Breast epithelium (tissue), 4 donors: ENCODE measurements at regions not wholly inside any gene's neighbourhood (a gene's known extent, or its start where the extent isn't known, plus 50 kb on each side); places are given as distances from the start of the nearest gene placed in this dataset.

Experiments
- DNase-seq, 2 donors: peaks; one replicate each; pipeline ENCODE4 v3.0.0-alpha.2; 2019; ENCODE audit warnings: low spot score in 2 of 2
- H3K27ac ChIP-seq, 2 donors: fragments of 200-600 bp; sonication (generic) in 1 of 2; one replicate each; pipeline ENCODE4 v1.5.1; 2016 to 2019; ENCODE audit warnings: mild to moderate bottlenecking in 1 of 2
- H3K27me3 ChIP-seq, 2 donors: fragments of 200-600 bp; sonication (generic) in 1 of 2; one replicate each; pipeline versions ENCODE4 v1.5.1 to v1.6.0; 2017 to 2019; ENCODE audit warnings: control low read depth in 1 of 2, mild to moderate bottlenecking in 1 of 2
- H3K36me3 ChIP-seq: fragments of 200-600 bp; one replicate; pipeline ENCODE4 v1.5.1; 2019
- H3K4me1 ChIP-seq, 2 donors: fragments of 200-600 bp; sonication (generic); one replicate each; pipeline ENCODE4 v1.5.1; 2016 to 2019; ENCODE audit warnings: control low read depth in 1 of 2
- H3K4me3 ChIP-seq, 3 donors: fragments of 200-600 bp; sonication (generic); 1 replicate in 2 of 3; 2 replicates in 1 of 3; pipeline ENCODE4 v1.5.1; 2016 to 2019; ENCODE audit warnings: mild to moderate bottlenecking in 3 of 3, moderate library complexity in 2 of 3
- H3K9me3 ChIP-seq, 2 donors: fragments of 200-600 bp; sonication (generic) in 1 of 2; one replicate each; pipeline ENCODE4 v1.5.1; 2016 to 2019; ENCODE audit warnings: control low read depth in 1 of 2
- POLR2A ChIP-seq: fragments of 450-650 bp; IDR thresholded peaks from one replicate; pipeline ENCODE4 v1.6.1; 2016; ENCODE audit warnings: antibody characterized with exemption, mild to moderate bottlenecking, moderate library complexity
- POLR2AphosphoS5 ChIP-seq, 3 donors: sonication (generic); formaldehyde crosslinking; IDR thresholded peaks; one replicate each; pipeline ENCODE4 v1.6.1; 2017; ENCODE audit warnings: antibody characterized with exemption in 3 of 3
- intact Hi-C: fragments of 100-400 bp; cut with DNase I; formaldehyde crosslinking; loops from one replicate; pipeline ENCODE4 v1.15.1; 2023; ENCODE audit warnings: low total_unique reads
- TF ChIP-seq, protein P1 (sequence below), 3 donors: fragments of 450-650 bp; IDR thresholded peaks; one replicate each; pipeline ENCODE4 v1.5.1; 2016 to 2017; ENCODE audit warnings: antibody characterized with exemption in 3 of 3, mild to moderate bottlenecking in 3 of 3, moderate library complexity in 3 of 3

DNA sequence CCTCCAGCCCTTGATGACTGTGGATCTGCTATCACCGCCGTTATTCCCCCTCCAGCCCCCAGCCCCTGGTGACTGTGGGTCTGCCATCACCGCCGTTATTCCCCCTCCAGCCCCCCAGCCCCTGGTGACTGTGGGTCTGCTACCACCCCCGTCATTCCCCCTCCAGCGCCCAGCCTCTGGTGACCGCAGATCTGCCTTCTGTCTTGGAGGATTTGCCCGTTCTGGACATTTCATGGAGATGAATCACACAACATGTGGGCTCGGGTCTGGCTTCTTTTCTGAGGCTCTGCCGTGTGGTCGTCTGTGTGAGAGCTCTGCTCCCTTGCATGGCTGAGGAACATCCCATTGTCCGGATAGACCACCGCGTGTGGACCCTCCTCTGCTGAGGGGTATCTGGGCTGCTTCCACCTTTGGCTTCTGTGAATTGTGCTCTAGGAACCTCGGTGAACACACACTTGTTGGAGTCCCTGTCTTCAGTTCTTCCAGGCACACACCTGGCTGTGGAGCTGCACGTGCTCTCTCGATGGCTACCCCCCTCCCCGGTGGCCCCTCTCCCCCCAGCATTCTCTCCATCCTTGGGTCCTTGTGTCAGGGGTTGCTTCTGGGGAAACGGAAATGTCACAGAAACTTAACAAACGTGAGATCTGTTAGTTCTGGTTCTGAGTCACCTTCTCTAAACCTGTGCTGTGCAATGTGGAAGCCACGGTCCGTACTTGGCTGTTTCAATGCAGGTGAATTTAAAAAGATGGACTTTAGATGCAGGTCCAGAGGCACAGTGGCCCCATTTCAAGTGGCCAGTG, 105.3 kb upstream of the COL5A1 start:
- peaks cover 0 to 28% of the 10 kb centered on the region in 2 donors for H3K27me3 ChIP-seq
- intact Hi-C loops, result no loop called here
- no peak for DNase-seq
- TF ChIP-seq POLR2AphosphoS5 (IDR thresholded peaks at IDR 0.05) (no peak), POLR2A (no peak)
- TF ChIP-seq, protein P1, sequence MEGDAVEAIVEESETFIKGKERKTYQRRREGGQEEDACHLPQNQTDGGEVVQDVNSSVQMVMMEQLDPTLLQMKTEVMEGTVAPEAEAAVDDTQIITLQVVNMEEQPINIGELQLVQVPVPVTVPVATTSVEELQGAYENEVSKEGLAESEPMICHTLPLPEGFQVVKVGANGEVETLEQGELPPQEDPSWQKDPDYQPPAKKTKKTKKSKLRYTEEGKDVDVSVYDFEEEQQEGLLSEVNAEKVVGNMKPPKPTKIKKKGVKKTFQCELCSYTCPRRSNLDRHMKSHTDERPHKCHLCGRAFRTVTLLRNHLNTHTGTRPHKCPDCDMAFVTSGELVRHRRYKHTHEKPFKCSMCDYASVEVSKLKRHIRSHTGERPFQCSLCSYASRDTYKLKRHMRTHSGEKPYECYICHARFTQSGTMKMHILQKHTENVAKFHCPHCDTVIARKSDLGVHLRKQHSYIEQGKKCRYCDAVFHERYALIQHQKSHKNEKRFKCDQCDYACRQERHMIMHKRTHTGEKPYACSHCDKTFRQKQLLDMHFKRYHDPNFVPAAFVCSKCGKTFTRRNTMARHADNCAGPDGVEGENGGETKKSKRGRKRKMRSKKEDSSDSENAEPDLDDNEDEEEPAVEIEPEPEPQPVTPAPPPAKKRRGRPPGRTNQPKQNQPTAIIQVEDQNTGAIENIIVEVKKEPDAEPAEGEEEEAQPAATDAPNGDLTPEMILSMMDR (IDR thresholded peaks at IDR 0.05), result no peak
- H3K36me3 ChIP-seq, result no peaks in the 10 kb centered on the region
- no peak overlapping the region for H3K27ac ChIP-seq
- no peaks in the 10 kb centered on the region for H3K4me1 ChIP-seq
- H3K9me3 ChIP-seq, result peaks cover 0 to 10% of the 10 kb centered on the region in 2 donors
- H3K4me3 ChIP-seq, result no peak overlapping the region

DNA sequence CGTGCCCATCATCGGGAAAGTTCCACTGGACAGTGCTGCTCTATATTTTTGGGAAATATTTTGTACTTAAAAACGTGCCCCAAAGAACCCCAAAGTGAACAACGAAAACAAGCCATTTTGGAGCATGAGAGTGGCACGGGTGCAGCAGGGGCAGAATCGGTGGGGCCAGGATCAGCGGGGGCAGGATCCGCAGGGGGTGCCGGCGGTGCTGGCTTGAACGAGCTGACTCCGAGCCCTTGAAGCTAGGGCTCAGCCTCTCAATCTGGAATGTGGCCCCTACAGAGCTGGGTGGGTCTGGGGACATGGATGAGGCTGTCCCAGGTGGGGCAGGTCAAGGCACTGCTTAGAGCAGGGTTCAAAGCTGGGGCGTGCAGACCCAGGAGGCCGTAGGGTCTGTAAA, 104.7 kb upstream of the COL5A1 start:
- Histone ChIP-seq H3K4me1 (no peaks in the 10 kb centered on the region), H3K9me3 (peaks cover 0 to 4% of the 10 kb centered on the region in 2 donors), H3K27ac (no peak overlapping the region), H3K36me3 (no peaks in the 10 kb centered on the region), H3K4me3 (no peak overlapping the region), H3K27me3 (peaks cover 0 to 28% of the 10 kb centered on the region in 2 donors)
- TF ChIP-seq POLR2A, result no peak
- TF ChIP-seq, protein P1 (IDR thresholded peaks at IDR 0.05), result no peak
- intact Hi-C loops, result no loop called here
- DNase-seq, result no peak

DNA sequence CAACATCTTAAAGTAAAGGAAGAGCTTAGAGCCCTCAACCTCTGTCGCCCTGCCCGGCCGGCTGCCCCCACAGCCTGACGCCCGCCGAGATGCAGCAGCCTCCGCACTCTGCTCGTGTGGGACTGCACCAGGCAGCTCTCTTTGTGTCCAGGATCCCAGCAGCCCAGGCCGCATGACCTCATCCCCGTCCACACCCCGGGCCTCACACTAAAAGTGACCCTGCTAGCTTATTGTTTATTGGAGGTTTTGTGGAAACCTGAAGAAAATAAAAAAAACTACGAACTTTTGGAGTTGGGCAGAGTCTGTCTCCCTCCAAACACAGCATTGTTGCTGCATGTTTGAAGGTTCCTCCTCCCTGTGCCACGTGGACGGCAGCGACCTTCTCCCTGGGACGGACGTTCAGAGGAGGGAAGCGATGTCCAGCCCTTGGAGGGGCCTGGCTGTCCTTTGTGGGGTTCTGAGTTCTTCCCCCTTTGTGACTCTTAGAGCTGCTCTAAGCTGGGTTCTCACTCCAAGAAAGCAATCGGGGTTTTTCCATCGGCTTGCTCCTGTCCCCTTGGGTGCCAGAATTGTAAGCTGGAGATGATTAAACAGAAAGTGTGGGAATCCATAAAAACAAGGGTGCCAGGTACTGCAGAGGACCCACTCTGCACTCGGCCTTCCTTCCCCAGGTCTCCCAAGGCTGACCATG, 103.5 kb upstream of the COL5A1 start:
- Histone ChIP-seq H3K36me3 (no peaks in the 10 kb centered on the region), H3K27ac (peak overlapping the region; percentile 20 to 48), H3K9me3 (no peaks in the 10 kb centered on the region), H3K4me3 (no peak overlapping the region), H3K4me1 (no peaks in the 10 kb centered on the region), H3K27me3 (peaks cover 0 to 28% of the 10 kb centered on the region in 2 donors)
- TF ChIP-seq POLR2AphosphoS5 (IDR thresholded peaks at IDR 0.05) (no peak), POLR2A (no peak)
- TF ChIP-seq, protein P1 (IDR thresholded peaks at IDR 0.05), result no peak
- intact Hi-C loops, result no loop called here
- no peak for DNase-seq

DNA sequence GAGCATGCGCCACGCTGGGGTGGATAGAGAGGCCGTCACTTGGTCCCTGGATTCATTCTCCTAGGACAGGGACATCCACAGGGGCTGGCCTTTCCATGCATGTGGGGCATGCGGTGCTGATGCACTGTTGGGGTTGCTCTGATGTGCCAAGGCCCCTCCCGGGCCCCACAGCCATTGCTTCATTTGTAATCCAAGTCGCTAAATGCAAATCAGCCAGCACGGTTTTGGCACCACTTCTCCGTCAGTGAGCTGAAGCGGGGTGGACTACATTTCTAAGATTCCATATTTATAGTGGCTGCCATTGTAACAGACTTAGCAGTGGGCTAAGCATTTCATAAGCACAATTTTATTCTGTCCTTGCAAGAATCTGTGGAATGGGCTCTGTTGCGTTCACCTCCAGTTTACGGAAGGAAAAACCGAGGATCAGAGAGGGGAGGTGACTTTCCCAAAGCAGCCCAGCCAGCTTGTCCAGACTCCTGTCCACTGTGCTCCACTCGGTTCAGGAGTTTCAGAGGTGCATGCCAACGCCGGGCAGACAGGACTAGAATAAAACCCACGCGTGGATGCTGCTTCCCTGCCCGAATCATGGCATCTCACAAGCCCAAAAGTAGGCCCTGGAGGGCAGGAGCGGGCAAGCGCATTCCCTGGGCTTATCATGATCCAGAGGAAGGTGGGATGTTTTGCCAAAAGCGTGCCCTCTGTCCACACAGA, 102.6 kb upstream of the COL5A1 start:
- H3K4me1 ChIP-seq, result no peaks in the 10 kb centered on the region
- H3K36me3 ChIP-seq, result no peaks in the 10 kb centered on the region
- H3K4me3 ChIP-seq, result no peak overlapping the region
- no peak for TF ChIP-seq POLR2AphosphoS5 (IDR thresholded peaks at IDR 0.05)
- intact Hi-C loops, result no loop called here
- peaks cover 0 to 19% of the 10 kb centered on the region in 2 donors for H3K27me3 ChIP-seq
- H3K9me3 ChIP-seq, result no peaks in the 10 kb centered on the region
- H3K27ac ChIP-seq, result peak overlapping the region in 1 of 2 donors; percentile 20
- DNase-seq, result no peak

DNA sequence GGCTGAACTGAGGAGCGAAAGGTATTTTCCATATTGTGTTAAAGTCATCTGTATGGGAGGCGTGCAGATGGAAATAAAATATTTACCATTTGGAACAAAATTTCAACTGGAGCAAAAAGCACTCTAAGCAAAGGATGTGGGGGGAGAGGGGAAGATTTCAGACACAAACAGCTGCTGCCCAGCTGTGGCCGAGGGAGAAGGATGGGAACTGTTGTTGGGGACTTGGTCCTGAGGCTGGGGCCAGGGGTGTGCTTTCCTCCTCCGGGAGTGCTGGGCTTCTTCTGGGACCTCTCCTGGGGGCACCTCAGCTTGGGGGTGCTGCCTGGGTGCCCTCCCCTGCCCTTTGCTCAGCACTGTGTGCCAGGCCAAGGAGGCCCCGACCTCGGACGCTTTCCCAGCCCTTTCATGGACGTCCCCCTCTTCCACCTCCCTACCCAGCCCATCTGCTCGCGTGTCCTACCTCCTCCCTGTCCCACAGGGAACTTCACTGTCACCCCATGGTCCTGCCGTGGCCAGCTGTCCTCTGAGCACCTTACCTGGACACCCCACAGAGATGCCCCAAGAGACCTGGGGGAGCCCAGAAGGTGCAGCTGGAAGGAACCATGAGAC, 101.9 kb upstream of the COL5A1 start:
- Histone ChIP-seq H3K9me3 (no peaks in the 10 kb centered on the region), H3K4me1 (no peaks in the 10 kb centered on the region), H3K27ac (no peak overlapping the region), H3K27me3 (peaks cover 0 to 13% of the 10 kb centered on the region in 2 donors), H3K36me3 (no peaks in the 10 kb centered on the region), H3K4me3 (no peak overlapping the region)
- TF ChIP-seq, protein P1 (IDR thresholded peaks at IDR 0.05), result no peak
- TF ChIP-seq POLR2A (no peak), POLR2AphosphoS5 (IDR thresholded peaks at IDR 0.05) (no peak)
- intact Hi-C loops, result no loop called here
- DNase-seq, result no peak
